Stimulated activated CD4-positive, alpha-beta T cell treated with anti-CD3 and anti-CD28 coated beads, Interleukin-12 subunit alpha, Interleukin-12 subunit beta, amount 100 ng/mL, for 48 hours (primary cell): ENCODE measurements at regions not wholly inside any gene's neighbourhood (a gene's known extent, or its start where the extent isn't known, plus 50 kb on each side); places are given as distances from the start of the nearest gene placed in this dataset.
"Not testable (repeated sequence)": the region's sequence is repeated elsewhere in the genome, so short reads cannot be mapped to it uniquely, and the experiment has no call there.

Experiments
- DNase-seq, 3 donors: peaks; one replicate each; pipeline ENCODE4 v3.0.0-alpha.2; 2020; ENCODE audit warnings: low read depth in 2 of 3, low spot score in 1 of 3

DNA sequence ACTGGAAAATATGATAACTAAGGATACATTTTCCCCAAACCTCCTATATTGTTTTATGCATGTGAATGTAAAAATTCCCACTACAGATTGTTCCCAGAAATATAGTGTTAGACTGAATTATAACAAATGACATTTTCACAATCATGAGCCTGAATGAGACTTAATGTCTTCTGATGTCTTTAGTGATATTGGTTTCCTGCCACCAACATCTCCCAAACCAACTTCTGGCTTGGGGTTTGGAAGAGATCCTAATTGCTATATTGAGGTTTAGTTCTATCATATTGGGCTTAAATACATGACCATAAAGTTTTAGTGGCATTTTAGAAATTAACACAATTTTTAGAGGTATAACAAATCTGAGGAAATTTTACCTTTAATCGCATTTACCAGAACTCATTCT lies 445.3 kb upstream of the CCDC54 start:
- no peak for DNase-seq

- DNase-seq: no peak
Observed at GRCh38 chr3:106936337-106936736, 440.9 kb upstream of the CCDC54 start.

DNA sequence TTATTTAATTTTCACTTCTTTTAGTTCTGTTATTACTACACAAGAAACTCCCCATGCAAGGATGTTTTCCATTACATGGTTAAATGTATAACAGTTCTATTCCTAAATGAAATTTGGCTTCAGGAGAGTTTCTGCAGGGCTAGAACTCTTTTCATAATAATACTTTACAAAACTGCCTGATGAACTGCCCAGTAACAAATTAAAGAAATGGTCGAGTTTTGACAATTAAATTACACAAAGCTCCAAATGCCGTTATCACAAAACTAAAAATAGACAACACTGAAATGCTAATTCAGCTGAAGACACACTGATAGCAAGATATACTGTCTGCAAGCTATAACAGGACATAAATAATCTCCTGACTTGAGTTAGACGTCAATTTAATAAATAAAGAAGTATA lies 435.2 kb upstream of the CCDC54 start:
- DNase-seq: no peak

DNA sequence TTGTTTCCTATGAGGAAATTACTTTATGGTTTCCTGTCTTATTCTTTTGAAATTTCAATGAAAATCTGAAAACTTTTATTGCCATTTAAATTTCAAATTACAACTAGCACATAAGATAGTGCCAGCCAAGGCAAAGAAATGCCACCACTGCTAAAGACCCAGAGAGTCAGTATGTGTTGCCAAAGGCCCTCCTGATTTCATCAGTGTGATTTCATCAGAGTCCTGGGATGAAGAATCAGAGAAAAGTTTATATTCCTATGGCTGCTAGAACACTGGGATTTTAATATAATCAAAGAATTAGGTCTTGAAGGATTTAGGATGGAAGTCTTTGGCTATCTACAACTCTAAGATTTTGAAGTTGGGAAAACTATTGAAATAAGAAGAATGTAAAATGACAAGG lies 434.2 kb upstream of the CCDC54 start:
- no peak for DNase-seq

DNA sequence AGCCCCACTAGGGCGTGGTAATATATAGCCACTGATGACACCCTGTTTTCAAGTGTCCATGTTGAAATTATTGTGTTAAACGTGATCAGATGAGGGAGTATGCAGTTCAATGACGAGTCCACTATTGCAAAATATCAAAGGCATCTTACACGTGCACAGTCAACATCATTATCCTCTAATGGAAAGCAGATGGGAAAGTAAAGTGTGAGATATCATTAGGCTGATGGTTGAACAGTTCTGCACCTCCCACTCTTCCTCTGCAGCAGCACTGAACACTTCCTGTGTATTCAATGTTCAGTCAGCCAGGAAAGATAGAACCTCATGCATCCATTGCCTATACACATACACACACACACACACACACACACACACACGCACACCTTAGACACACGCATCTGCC lies 431.8 kb upstream of the CCDC54 start:
- DNase-seq: no peak

DNA sequence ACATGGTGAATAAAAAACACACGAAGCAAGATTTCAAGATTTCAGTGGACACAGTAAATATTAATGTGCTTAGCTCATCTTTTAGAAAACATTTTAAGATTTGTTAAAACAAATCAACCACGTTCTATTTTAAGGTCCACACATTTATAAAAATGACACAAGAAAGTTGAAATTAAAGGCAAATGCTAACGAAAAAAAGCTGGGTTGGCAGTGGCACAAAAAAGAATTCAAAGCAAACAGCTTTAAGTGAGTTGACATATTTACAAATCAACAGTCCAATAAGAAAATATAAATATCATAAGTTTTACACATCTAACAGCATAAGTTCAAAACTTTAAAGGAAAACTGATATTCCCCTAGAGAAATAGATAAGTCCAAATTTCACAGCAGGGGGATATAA lies 430.4 kb upstream of the CCDC54 start:
- no peak for DNase-seq

GRCh38 chr3:106957029-106957428 lies 420.2 kb upstream of the CCDC54 start:
- DNase-seq: no peak

DNA sequence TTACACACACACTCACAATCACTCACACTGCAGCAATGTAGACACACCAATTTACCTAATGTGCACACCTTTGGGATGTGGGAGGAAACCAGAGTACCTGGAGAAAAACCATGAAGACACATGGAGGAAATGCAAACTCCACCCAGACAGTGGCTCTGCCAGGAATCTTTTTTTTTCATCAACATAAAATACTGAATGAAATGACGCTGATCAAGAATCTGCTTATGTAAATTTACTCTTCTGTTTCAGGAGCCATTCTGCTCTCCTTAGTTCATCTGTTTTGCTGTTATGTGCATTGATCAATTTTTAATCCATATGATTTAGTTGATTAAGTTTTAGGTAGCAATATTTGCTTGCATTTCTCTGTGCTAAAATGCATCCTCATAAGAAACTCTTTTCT lies 414.2 kb upstream of the CCDC54 start:
- DNase-seq: no peak

DNA sequence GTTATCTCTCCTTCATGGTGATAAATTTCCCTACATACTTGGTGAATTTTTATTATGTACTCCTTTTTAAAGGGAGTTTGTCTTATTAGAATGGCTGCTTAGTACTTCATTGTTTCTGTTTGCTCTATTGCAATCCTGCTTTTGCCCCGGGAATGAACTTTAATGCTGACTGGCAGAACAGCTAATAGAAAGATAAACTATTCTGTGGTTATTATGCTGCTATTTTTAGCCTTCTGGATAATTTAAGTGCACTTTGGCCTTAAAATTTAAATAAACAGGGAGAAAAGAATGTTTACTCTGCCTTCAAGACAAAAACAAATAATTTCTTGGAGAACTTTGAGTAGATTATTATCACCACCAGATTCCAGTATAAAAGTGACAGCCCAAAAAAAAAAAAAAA lies 413.8 kb upstream of the CCDC54 start:
- no peak for DNase-seq

DNA sequence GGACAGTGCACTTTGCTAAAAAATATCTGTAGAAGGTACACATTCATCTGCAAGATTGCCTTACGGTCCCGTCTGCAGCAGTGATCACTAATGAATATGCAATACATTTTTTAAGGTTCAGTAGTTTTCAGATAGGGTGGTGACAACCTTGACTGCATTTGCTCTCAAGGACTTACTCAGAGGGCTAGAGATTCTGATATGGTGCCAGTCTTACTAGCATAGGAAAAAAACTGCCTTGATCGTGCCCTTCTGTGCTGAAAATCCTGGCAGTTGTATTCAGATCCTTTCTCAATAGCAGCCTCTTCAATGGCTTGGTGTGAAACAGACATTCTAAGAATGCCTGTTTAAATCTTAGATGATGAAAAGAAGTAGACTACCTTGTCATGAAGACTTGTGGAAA lies 411.9 kb upstream of the CCDC54 start:
- DNase-seq: no peak

DNA sequence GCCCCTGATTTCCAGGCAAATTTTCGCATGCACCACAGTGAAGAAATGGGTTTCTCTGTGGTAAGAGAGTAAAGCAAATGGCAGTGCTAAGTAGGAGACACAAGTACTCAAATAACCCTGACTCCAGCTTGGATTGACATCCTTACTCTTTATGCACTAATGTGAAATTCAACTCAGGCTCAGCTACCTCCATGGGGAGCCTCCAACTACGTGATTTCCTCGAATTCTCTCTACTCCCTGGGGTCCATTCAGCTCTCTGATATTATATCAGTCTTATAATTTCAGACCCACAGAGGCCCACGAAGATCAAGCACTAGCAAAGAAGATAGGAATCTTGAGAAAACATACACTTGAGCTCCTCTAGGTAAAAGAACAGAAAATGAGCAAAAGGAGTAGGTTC lies 407.6 kb upstream of the CCDC54 start:
- no peak for DNase-seq

GRCh38 chr3:106981392-106981791 lies 395.8 kb upstream of the CCDC54 start:
- DNase-seq: no peak

GRCh38 chr3:106985721-106986120 lies 391.5 kb upstream of the CCDC54 start:
- DNase-seq: no peak

- not testable (repeated sequence) for DNase-seq
Observed at GRCh38 chr3:106998841-106999682, 378.2 kb upstream of the CCDC54 start.

DNA sequence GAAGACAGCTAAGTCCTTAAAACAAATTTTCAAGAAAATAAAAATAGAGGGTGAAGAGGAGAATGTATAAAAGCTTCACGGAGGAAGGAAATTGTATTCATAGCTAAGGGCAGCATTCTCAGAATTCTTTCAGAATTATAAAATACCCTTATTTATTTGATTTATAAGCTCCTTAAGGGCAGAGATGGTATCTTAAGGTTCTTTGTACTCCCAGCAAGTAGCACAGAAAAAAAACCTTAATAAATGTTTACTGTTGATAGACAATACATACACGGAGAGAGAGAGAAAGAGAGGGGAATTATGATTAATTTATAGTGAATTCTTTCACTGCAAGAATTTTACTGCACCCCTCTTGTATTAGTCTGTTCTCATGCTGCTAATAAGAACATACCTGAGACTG lies 375.6 kb upstream of the CCDC54 start:
- no peak for DNase-seq

GRCh38 chr3:107005352-107005751 lies 371.9 kb upstream of the CCDC54 start:
- DNase-seq: not testable (repeated sequence)

DNA sequence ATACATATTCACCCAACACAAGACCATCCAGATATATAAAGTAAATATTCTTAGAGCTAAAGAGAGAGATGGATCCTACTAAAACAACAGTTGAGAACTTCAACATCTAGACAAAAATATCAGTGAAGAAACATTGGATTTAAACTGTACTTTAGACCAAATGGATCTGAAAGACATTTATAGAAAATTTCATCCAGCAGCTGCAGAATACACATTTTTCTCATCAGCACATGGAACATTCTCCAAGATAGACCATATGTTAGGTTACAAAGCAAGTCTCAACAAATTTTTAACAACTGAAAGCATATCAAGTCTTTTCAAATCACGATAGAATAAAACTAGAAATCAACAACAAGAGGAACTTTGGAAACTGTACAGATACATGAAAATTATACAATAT lies 369.0 kb upstream of the CCDC54 start:
- no peak for DNase-seq

DNA sequence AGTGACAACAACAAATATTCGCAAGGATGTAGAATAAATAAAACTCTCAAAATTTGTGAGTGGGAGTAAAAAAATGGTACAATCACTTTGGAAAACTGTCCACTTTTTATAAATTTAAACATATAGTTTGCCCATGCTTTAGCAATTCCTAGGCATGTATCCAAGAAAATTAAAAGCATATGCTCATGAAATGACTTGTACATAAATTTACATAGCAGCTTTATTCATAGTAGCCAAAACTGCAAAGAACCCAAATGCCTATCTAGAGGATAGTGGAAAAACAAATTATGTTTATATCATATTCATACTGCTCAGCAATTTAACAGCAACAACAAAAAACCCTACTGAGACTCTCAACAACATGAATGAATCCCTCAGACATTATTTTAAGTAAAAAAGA lies 363.6 kb upstream of the CCDC54 start:
- no peak for DNase-seq

DNA sequence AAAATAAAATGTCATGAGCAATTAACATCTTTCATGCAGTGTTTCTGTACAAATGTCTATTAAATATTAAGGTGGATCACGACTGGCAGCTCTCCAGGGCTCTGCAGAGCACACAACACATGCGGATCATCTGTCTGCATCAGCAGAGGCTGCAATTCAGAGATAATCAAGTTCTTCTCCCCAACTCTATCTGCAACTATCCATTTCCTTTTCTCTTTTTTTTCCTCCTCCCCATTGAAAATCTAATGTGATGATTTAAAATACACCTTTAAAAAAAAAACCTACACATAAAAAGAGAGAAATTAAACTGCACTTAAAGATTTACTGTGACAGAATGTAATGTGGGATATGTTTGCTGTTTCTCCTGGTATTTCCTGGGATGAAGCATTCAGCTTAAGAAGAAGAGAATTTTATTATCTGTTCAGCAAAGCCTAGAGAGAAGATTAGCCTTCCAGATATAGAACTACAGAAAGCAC lies 352.6 kb upstream of the CCDC54 start:
- DNase-seq: no peak

GRCh38 chr3:107025961-107026360 lies 351.3 kb upstream of the CCDC54 start:
- DNase-seq: no peak

DNA sequence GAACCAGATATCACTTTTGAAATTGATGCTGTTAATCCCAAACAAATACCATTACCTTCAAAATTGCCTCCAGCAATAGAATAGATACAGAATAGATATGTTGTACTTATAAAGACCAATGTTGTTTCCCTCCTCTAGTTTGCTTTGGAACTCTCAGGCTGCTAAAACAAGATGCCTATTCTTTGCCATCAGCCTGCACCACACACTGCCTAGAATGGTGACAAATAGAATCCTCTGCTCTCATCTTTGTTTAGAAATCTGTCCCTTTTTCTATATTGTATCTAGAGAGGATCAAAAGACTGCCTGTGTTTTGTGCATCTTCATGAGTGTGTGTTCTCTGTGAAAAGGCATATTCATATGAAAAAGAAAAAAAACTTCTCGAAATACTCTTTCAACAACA lies 349.2 kb upstream of the CCDC54 start:
- DNase-seq: no peak

DNA sequence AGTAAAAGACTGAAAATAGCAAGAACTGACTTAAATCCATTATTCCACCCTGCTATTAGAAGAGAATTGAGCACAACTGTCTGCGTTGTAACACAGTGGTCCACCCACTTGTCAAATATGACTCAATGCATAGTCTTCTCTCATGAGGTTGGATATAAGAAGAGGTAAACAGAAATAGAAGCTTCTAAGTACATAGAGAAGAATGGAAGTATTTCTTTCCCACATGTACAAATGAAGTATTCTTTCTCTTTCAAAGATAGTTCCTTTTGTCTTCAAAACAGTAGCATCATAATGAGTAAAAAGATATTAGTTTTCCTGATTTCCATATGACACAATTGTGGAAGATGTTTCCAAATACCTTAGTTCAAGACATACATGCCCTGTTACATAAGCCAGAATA lies 348.6 kb upstream of the CCDC54 start:
- no peak for DNase-seq

GRCh38 chr3:107032111-107032510 lies 345.1 kb upstream of the CCDC54 start:
- DNase-seq: no peak
